Dendritic cell treated with granulocyte-macrophage colony-stimulating factor and Interleukin-4, amounts not matched to agents 40 ng/mL and 50 ng/mL, for 4 days (primary cell): ENCODE measurements at regions not wholly inside any gene's neighbourhood (a gene's known extent, or its start where the extent isn't known, plus 50 kb on each side); places are given as distances from the start of the nearest gene placed in this dataset.
"Not testable (repeated sequence)": the region's sequence is repeated elsewhere in the genome, so short reads cannot be mapped to it uniquely, and the experiment has no call there.

Source experiments
- H3K27ac Mint-ChIP-seq: one replicate; pipeline ENCODE4 v1.8.0; 2022; ENCODE audit warnings: mild to moderate bottlenecking, mixed read lengths
- H3K27me3 Mint-ChIP-seq: one replicate; pipeline ENCODE4 v1.8.0; 2022; ENCODE audit warnings: mild to moderate bottlenecking, mixed read lengths
- H3K36me3 Mint-ChIP-seq: one replicate; pipeline ENCODE4 v1.8.0; 2022; ENCODE audit warnings: low read depth, mixed read lengths
- H3K4me1 Mint-ChIP-seq: one replicate; pipeline ENCODE4 v1.8.0; 2022; ENCODE audit warnings: low read depth, mixed read lengths
- H3K4me3 Mint-ChIP-seq: one replicate; pipeline ENCODE4 v1.8.0; 2022; ENCODE audit warnings: mild to moderate bottlenecking, moderate library complexity, mixed read lengths
- H3K9me3 Mint-ChIP-seq: one replicate; pipeline ENCODE4 v1.8.0; 2022; ENCODE audit warnings: mixed read lengths
- intact Hi-C: fragments of 100-400 bp; cut with micrococcal nuclease; formaldehyde crosslinking; loops from one replicate; pipeline ENCODE4 v1.15.0; 2022

- H3K27me3 Mint-ChIP-seq = no peaks in the 10 kb centered on the region
- peaks cover 23% of the 10 kb centered on the region for H3K9me3 Mint-ChIP-seq
- H3K27ac Mint-ChIP-seq = no peak overlapping the region
- H3K4me3 Mint-ChIP-seq = no peak overlapping the region
- intact Hi-C loops = no loop called here
- H3K36me3 Mint-ChIP-seq = no peaks in the 10 kb centered on the region
- no peaks in the 10 kb centered on the region for H3K4me1 Mint-ChIP-seq
Observed at GRCh38 chr4:124044330-124044729, 647.7 kb downstream of the SPRY1 start.

GRCh38 chr4:124044867-124045266, 648.3 kb downstream of the SPRY1 start:
- Mint-ChIP-seq H3K27me3 (no peaks in the 10 kb centered on the region), H3K36me3 (no peaks in the 10 kb centered on the region), H3K4me3 (no peak overlapping the region), H3K9me3 (peaks cover 18% of the 10 kb centered on the region), H3K4me1 (no peaks in the 10 kb centered on the region), H3K27ac (no peak overlapping the region)
- intact Hi-C loops = no loop called here

GRCh38 chr4:124046190-124046589, 649.6 kb downstream of the SPRY1 start:
- intact Hi-C loops = no loop called here
- no peaks in the 10 kb centered on the region for H3K36me3 Mint-ChIP-seq
- H3K9me3 Mint-ChIP-seq = peaks cover 16% of the 10 kb centered on the region
- H3K4me3 Mint-ChIP-seq = no peak overlapping the region
- H3K27ac Mint-ChIP-seq = no peak overlapping the region
- H3K27me3 Mint-ChIP-seq = no peaks in the 10 kb centered on the region
- no peaks in the 10 kb centered on the region for H3K4me1 Mint-ChIP-seq

GRCh38 chr4:124053872-124054538, 657.4 kb downstream of the SPRY1 start:
- no peaks in the 10 kb centered on the region for H3K27me3 Mint-ChIP-seq
- intact Hi-C loops = no loop called here
- no peak overlapping the region for H3K4me3 Mint-ChIP-seq
- H3K9me3 Mint-ChIP-seq = no peaks in the 10 kb centered on the region
- H3K36me3 Mint-ChIP-seq = no peaks in the 10 kb centered on the region
- H3K27ac Mint-ChIP-seq = no peak overlapping the region
- H3K4me1 Mint-ChIP-seq = no peaks in the 10 kb centered on the region

- Mint-ChIP-seq H3K27ac (no peak overlapping the region), H3K36me3 (no peaks in the 10 kb centered on the region), H3K27me3 (no peaks in the 10 kb centered on the region), H3K4me3 (no peak overlapping the region), H3K4me1 (peaks cover 5% of the 10 kb centered on the region), H3K9me3 (no peaks in the 10 kb centered on the region)
- intact Hi-C loops = no loop called here
Observed at GRCh38 chr4:124055336-124055735, 657.2 kb downstream of the ANKRD50 start.

GRCh38 chr4:124055896-124056295, 656.6 kb downstream of the ANKRD50 start:
- Mint-ChIP-seq H3K36me3 (no peaks in the 10 kb centered on the region), H3K4me1 (peaks cover 10% of the 10 kb centered on the region), H3K27me3 (no peaks in the 10 kb centered on the region), H3K27ac (no peak overlapping the region), H3K9me3 (no peaks in the 10 kb centered on the region), H3K4me3 (no peak overlapping the region)
- intact Hi-C loops = no loop called here

- H3K27ac Mint-ChIP-seq = peak overlapping the region; percentile 84
- intact Hi-C loops = loop anchor here (2.0 kb wide), 1 partner anchor 42 kb away; no protein-coding TSS in a partner anchor
- H3K4me1 Mint-ChIP-seq = peaks cover 17% of the 10 kb centered on the region
- H3K36me3 Mint-ChIP-seq = no peaks in the 10 kb centered on the region
- H3K27me3 Mint-ChIP-seq = no peaks in the 10 kb centered on the region
- H3K4me3 Mint-ChIP-seq = peak overlapping the region; percentile 38
- H3K9me3 Mint-ChIP-seq = peaks cover under 1% of the 10 kb centered on the region
Observed at GRCh38 chr4:124060261-124060918, 652.1 kb downstream of the ANKRD50 start.

GRCh38 chr4:124061413-124061812, 651.1 kb downstream of the ANKRD50 start:
- Mint-ChIP-seq H3K27me3 (no peaks in the 10 kb centered on the region), H3K36me3 (no peaks in the 10 kb centered on the region), H3K27ac (no peak overlapping the region), H3K9me3 (peaks cover 8% of the 10 kb centered on the region), H3K4me3 (no peak overlapping the region), H3K4me1 (peaks cover 17% of the 10 kb centered on the region)
- intact Hi-C loops = loop anchor here (2.0 kb wide), 1 partner anchor 43 kb away; no protein-coding TSS in a partner anchor

- intact Hi-C loops = no loop called here
- Mint-ChIP-seq H3K36me3 (no peaks in the 10 kb centered on the region), H3K9me3 (peaks cover 27% of the 10 kb centered on the region), H3K4me3 (no peak overlapping the region), H3K4me1 (peaks cover 12% of the 10 kb centered on the region), H3K27ac (peak overlapping the region; percentile 38), H3K27me3 (no peaks in the 10 kb centered on the region)
Observed at GRCh38 chr4:124065422-124065821, 647.1 kb downstream of the ANKRD50 start.

GRCh38 chr4:124065936-124066335, 646.6 kb downstream of the ANKRD50 start:
- peaks cover 32% of the 10 kb centered on the region for H3K9me3 Mint-ChIP-seq
- intact Hi-C loops = no loop called here
- H3K4me1 Mint-ChIP-seq = peaks cover 6% of the 10 kb centered on the region
- no peaks in the 10 kb centered on the region for H3K27me3 Mint-ChIP-seq
- H3K36me3 Mint-ChIP-seq = no peaks in the 10 kb centered on the region
- no peak overlapping the region for H3K27ac Mint-ChIP-seq
- H3K4me3 Mint-ChIP-seq = no peak overlapping the region

- H3K27me3 Mint-ChIP-seq = no peaks in the 10 kb centered on the region
- intact Hi-C loops = no loop called here
- H3K9me3 Mint-ChIP-seq = peaks cover 39% of the 10 kb centered on the region
- no peak overlapping the region for H3K4me3 Mint-ChIP-seq
- no peaks in the 10 kb centered on the region for H3K36me3 Mint-ChIP-seq
- peak overlapping the region; percentile 44 for H3K27ac Mint-ChIP-seq
- peaks cover 5% of the 10 kb centered on the region for H3K4me1 Mint-ChIP-seq
Observed at GRCh38 chr4:124066595-124066994, 645.9 kb downstream of the ANKRD50 start.

- intact Hi-C loops = no loop called here
- Mint-ChIP-seq H3K4me3 (no peak overlapping the region), H3K4me1 (peaks cover 5% of the 10 kb centered on the region), H3K36me3 (no peaks in the 10 kb centered on the region), H3K9me3 (peaks cover 43% of the 10 kb centered on the region), H3K27me3 (no peaks in the 10 kb centered on the region), H3K27ac (peak overlapping the region; percentile 44)
Observed at GRCh38 chr4:124067046-124067445, 645.5 kb downstream of the ANKRD50 start.

- Mint-ChIP-seq H3K27me3 (peaks cover 2% of the 10 kb centered on the region), H3K27ac (no peak overlapping the region)
Observed at GRCh38 chr4:124070688-124071484, 641.6 kb downstream of the ANKRD50 start.

GRCh38 chr4:124075276-124075675, 637.3 kb downstream of the ANKRD50 start:
- Mint-ChIP-seq H3K9me3 (peaks cover 76% of the 10 kb centered on the region), H3K4me1 (peaks cover 25% of the 10 kb centered on the region)
- H3K4me3 Mint-ChIP-seq, H3K27me3 Mint-ChIP-seq, intact Hi-C loops, H3K36me3 Mint-ChIP-seq, H3K27ac Mint-ChIP-seq: not testable (repeated sequence)

More at GRCh38 chr4:124070688-124071484, 641.6 kb downstream of the ANKRD50 start:
- Mint-ChIP-seq H3K4me3 (no peak overlapping the region), H3K4me1 (peaks cover 7% of the 10 kb centered on the region), H3K9me3 (peaks cover 76% of the 10 kb centered on the region), H3K36me3 (no peaks in the 10 kb centered on the region)
- intact Hi-C loops = no loop called here
